ENCODE measurements at regions not wholly inside any gene's neighbourhood (a gene's known extent, or its start where the extent isn't known, plus 50 kb on each side); places are given as distances from the start of the nearest gene placed in this dataset.

DNA sequence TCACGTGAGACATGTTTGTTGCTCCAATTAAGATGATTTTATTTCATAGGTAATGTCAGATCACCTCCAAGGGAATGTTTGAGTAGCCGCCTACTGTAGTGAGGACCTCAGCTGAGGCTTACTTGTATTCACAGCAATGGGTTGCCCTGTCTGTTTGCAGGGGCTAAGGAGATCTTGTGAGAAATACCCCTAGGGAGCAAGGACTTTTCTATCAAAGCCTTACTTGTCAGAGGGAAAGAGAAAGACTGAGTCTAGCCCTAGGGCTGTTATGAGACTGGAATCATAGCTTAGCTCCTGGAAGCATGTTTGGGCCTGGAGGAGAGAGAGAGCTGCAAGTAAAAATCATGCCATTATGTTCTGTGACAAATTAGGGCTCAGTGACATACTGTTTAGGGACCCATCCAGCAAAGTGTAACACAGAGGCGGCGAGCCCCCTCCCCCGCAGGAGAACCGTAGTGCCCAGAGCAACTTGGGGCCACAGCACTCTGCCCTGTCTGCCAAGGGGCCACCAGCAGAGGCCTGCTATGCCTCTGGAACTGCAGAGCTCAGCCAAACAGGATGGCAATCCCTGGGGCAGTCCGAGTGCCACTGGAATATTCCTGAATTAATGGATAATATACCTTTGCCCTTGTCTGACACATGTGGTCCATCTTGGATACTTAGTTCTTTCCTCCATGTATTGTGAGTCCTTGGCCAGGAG is 178.8 kb downstream of the DACT1 start:
- no peak for DNase-seq

DNA sequence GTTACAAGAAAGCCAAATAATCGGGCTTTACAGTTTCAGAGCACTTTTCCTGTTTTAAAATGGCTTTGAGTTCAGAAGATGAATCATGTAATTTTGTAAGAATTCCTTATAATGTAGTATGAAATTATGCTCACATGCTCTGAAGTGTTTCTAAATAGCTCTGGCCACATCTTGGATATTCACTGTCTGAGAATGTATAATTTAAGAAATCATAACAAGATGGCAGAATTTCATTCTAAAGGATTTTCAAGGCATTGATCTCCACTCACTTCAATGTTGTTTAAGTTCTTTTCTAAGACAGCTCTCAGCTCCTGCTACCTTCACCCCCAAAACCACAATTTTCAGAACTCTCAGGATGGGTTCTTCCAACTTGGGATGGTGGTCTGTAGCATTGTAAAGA is 180.1 kb downstream of the DACT1 start:
- DNase-seq = no peak

GRCh38 chr14:58820032-58820431 is 182.3 kb downstream of the DACT1 start:
- DNase-seq = no peak

DNA sequence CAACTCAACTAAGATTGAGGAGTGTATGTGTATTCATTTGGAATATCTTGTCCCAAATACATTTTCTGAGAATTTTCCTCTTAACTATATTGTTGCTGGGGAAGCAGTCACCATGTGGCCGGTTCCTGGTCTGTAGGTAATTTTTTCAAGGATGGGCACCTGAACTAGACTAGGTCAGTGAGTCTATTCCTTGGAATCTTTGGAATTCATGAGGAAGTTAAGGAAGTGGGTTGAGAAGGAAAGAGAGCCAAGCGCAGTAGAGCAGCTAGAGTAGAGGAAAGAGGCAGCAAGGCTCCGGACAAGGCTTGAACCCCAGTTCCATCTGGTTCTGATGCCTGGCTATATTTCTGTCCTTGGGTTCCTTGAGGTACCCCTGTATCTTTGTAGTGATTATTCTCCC is 183.7 kb downstream of the DACT1 start:
- no peak for DNase-seq

DNA sequence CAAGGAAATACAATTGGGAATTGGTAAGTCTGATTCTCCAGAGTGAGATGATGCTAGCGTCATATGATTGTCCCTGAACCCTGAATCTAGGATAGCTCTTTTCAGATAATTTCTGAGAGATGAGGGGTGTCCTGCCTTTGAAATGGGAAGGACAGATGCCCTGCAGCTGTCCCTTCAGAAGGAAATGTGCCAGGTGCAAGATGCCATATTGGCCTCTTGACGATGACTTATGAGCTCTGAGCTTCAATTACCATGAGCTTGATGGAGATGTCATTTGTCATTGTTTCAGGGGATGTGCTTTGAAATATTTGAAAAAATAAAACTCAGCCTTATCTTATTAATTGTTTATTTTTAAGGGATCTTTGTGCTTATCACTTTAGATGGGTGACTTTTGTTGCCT is 185.1 kb downstream of the DACT1 start:
- no peak for DNase-seq

DNA sequence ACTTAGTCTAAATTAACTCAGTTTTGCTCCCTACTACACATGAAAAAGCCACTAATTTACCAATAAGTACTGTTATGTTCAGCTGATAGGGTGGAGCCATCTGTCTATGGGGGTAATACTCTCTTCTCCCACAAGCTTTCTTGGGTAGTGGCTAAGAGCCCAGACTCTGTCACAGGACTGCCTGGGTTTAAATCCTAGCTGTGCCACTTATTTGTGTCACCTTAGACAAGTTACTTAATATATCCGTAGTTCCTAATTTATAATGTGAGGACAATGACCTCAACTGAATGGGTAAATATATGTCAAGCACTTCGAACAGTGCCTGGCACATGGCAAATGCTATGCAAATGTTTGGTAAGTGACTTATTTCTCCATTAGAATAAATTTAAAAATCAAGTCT is 185.6 kb downstream of the DACT1 start:
- no peak for DNase-seq

DNA sequence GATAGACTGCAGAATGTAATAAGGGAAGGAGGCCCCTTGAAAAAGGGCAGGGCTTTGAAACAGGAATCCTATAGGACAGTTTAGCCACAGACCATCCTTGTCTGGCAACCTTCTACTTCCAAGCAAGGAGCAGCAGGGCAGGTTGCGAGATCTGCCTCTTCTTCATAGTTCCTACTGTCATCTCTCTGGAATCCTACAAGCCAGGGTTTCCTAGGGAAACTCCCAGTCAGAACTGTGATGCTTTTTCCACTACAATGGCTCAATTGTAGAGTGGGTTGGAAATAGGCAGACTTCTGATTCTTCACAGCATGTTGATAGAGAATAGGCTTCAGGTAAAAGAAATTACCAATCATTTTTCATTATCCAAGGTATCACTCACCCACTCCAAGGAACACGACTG is 186.3 kb downstream of the DACT1 start:
- no peak for DNase-seq

DNA sequence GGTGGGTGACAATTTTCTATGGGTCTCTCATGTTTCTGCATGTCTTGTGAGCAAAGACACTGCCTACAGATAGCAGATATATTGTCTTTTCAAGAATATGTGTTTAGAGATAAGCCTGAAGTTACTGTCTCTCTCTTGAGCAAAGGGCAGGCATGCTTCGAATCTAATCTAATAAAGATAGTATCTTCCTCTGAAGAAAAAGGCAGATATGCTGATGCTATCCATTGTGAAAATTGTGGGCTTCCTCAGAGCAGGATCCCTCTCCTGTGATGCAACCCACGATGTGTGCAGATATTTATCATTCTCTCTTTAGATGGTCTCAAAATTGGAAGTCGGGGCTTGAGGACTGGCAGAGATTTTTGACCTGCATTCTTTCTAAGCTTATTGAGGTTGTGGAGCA is 187.0 kb downstream of the DACT1 start:
- DNase-seq = no peak

- DNase-seq = no peak
These were observed 187.8 kb downstream of the DACT1 start for GRCh38 chr14:58825606-58826005.

GRCh38 chr14:58826845-58827686 is 189.3 kb downstream of the DACT1 start:
- DNase-seq = no peak

- DNase-seq = no peak
These were observed 190.5 kb downstream of the DACT1 start for GRCh38 chr14:58828298-58828697.

DNA sequence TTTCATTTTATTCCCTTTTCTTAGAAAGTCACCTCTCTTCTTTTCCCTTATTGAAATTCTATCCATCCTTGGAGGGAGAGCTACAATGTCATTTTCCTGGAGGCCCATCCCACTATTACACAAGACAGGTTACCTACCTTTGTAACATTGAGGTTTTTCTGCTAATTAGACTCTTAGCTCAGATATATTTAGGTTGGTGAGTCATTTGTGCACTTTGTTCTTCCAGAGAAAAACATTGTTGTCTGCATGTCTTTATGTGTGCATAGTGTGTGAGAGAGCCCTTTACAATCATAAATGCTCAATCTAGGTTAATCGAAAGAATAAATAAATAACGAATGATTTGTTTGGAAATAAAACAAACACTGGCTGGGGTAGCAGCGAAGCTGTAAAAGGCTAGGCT is 191.8 kb downstream of the DACT1 start:
- no peak for DNase-seq

GRCh38 chr14:58830121-58830520 is 192.4 kb downstream of the DACT1 start:
- DNase-seq = no peak

DNA sequence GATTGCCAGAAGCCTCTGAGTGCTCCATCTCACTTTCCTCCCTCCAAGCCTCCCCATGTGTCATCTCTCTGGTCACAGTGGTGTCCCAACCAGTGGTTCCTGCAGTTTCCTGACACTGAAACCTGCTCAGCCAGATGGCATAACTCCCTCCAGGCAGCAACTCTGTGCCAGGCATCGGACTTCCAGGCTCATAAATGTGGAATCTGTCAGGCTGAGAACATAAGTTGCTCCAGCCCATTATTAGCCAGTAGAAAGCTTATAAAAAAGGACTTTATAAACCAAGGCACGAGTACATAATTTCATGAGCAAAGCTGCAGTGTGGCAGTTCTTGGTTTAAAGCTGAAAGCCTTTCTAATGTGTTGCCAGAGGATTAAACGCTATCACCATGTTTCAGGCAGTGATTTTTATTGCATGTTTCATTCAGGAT is 194.3 kb downstream of the DACT1 start:
- DNase-seq = no peak

DNA sequence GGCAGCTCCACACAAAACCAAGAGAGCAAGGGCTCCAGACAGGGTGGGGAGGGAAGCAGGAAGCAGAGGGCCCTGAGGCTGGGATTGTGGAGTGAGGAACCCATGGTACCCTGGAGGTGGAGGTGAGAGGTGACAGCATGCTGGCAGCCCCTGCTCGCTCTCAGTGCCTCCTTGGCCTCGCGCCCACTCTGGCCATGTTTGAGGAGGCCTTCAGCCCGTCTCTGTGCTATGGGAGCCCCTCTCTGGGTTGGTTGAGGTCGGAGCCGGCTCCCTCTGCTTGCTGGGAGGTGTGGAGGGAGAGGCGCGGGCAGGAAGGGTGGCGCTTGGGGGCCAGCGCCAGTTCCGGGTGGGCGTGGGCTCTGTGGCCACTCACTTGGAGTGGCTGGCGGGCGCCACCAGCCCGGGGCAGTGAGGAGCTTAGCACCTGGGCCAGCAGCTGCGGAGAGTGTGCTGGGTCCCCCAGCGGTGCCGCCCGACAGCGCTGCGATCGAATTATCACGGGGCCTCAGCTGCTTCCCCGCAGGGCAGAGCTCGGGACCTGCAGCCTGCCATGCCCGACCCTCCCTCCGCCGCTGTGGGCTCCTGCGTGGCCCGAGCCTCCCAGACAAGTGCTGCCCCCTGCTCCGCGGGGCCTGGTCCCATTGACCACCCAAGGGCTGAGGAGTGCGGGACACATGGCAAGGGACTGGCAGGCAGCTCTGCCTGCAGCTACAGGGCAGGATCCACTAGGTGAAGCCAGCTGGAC is 196.0 kb downstream of the DACT1 start:
- no peak for DNase-seq

GRCh38 chr14:58836303-58836974 is 198.7 kb downstream of the DACT1 start:
- DNase-seq = no peak

- no peak for DNase-seq
These were observed 201.5 kb downstream of the DACT1 start for GRCh38 chr14:58839233-58839632.

GRCh38 chr14:58844544-58844943 is 206.8 kb downstream of the DACT1 start:
- no peak for DNase-seq

DNA sequence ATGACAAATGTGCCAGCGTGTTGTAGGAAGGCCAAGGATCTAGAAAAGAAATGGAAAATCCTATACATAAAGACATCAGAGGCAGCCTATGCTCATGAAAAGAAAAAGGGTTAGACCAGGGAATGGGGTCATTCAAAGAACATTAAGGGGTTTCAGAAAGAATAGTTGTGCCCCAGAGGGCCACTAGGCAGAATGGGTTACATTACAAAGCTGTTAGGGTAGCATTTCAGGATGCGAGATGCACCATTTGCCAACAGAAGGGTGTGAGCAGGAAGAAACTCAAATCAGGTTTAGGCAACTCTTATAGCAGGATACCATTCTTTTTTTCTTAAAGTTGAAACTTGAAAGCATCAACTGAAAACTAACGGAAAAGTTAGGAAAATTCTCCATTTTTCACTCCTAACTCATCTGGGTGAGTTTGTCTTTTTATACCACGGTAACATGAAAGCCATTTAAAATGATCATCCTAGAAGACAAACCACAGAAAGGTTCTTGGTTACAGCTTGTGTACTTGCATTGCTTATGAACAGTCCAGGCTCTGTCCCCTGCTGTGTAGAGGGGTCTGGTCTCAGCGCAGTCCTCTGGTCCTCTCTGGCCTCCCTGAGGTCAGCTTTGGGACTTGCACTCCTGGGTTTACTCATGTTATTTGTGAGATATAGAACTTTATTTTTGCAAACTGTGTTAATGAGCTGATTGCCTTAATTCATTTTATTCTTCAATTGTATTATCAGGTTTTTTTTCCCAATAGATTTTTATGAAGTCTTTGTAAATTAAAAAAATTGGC is 209.1 kb downstream of the DACT1 start:
- DNase-seq = no peak

DNA sequence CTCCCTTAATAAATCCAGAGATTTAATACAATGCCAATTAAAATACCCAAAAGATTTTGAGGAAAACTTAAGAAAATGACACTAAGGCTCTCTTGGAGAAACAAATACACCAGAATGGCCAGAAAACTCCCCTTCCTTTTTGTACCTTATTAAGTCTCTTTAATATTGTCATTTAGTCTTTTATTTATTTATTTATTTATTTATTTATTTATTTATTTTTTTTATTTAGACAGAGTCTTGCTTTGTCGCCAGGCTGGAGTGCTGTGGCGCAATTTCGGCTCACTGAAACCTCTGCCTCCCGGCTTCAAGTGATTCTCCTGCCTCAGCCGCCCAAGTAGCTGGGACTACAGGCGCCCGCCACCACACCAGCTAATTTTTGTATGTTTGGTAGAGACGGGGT is 210.6 kb downstream of the DACT1 start:
- no peak for DNase-seq

- no peak for DNase-seq
These were observed 211.8 kb downstream of the DACT1 start for GRCh38 chr14:58849601-58850000.

DNA sequence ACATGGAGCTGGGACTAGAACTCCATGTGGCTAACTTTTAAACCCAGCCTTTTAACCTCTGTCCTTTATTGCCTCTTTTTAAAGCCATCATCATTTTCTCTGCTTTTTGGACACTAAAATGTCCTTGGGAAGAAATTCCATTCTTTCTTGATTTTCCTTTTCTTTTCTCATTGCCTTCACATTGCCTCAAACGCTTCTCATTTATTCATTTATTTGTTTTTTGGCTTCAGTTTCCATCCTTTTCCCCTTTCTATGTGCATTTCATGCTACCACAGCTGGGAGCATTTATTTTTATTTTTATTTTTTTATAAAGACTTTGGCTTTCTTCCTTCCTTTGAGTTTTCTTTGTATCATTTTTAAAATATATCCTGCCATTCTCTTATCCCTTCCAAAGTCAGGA is 212.2 kb downstream of the DACT1 start:
- no peak for DNase-seq
